H1 (cell line): ENCODE measurements at regions not wholly inside any gene's neighbourhood (a gene's known extent, or its start where the extent isn't known, plus 50 kb on each side); places are given as distances from the start of the nearest gene placed in this dataset.

Experiments
- CTCF ChIA-PET: fragments of 300-600 bp; sonication (Branson Sonifier 250); formaldehyde crosslinking; loops from one replicate; lab custom pipeline; 2021; ENCODE audit not compliant: partially characterized antibody; lab: Charles Lee
- POLR2A ChIA-PET: fragments of 300-600 bp; sonication (Branson Sonifier 250); formaldehyde crosslinking; loops from one replicate; lab custom pipeline; 2021; ENCODE audit warnings: inconsistent platforms; ENCODE audit not compliant: partially characterized antibody; lab: Charles Lee
- DNase-seq, 2 experiments: peaks; one replicate each; pipeline versions ENCODE4 v3.0.0 to v3.0.0-alpha.2; 2010 to 2022; ENCODE audit warnings: low spot score in 2 of 2, low read depth in 1 of 2, mixed read lengths in 1 of 2
- FAIRE-seq: peaks from 2 replicates; lab custom pipeline; 2011; peaks lifted over from hg19 to GRCh38; lab: Jason Lieb, UNC
- H2AFZ ChIP-seq: 2 replicates; pipeline ENCODE4 v1.8.1; 2012; ENCODE audit warnings: low read length, inconsistent platforms
- H2AK5ac ChIP-seq: 2 replicates; pipeline ENCODE4 v1.6.1; 2013; ENCODE audit warnings: low read depth, low read length
- H2BK120ac ChIP-seq: replicated peaks from 2 replicates; pipeline ENCODE3; 2013; ENCODE audit warnings: low read depth, low read length, inconsistent platforms
- H2BK12ac ChIP-seq: 2 replicates; pipeline ENCODE4 v1.6.1; 2013; ENCODE audit warnings: low read depth, low read length
- H2BK15ac ChIP-seq: 2 replicates; pipeline ENCODE4 v1.6.1; 2013; ENCODE audit warnings: low read length
- H2BK20ac ChIP-seq: 2 replicates; pipeline ENCODE4 v1.6.1; 2013; ENCODE audit warnings: low read length
- H2BK5ac ChIP-seq: 2 replicates; pipeline ENCODE4 v1.6.1; 2013; ENCODE audit warnings: low read depth, low read length
- H3K14ac ChIP-seq: 2 replicates; pipeline ENCODE4 v1.6.1; 2013; ENCODE audit warnings: inconsistent platforms; ENCODE audit not compliant: insufficient read length
- H3K18ac ChIP-seq: 2 replicates; pipeline ENCODE4 v1.6.1; 2013; ENCODE audit warnings: low read length; ENCODE audit errors: extremely low read depth
- H3K23ac ChIP-seq: 2 replicates; pipeline ENCODE4 v1.6.1; 2013; ENCODE audit warnings: inconsistent platforms; ENCODE audit not compliant: insufficient read length
- H3K23me2 ChIP-seq: 2 replicates; pipeline ENCODE4 v1.6.1; 2013; ENCODE audit warnings: low read depth, low read length
- H3K27ac ChIP-seq: 2 replicates; pipeline ENCODE4 v1.6.1; 2011; ENCODE audit warnings: low read depth, low read length, inconsistent platforms
- H3K27me3 ChIP-seq, 4 experiments: replicated peaks in 1 of 4; 1 replicate in 1 of 4; 2 replicates in 3 of 4; pipeline versions ENCODE4 v1.6.1 to v1.8.1; 2011 to 2013; ENCODE audit warnings: low read length in 3 of 4, mild to moderate bottlenecking in 3 of 4, inconsistent platforms in 2 of 4, mixed read lengths in 2 of 4, moderate library complexity in 1 of 4; ENCODE audit not compliant: control insufficient read depth in 3 of 4, insufficient read depth in 3 of 4; ENCODE audit errors: extremely low read depth in 1 of 4
- H3K36me3 ChIP-seq, 4 experiments: 2 replicates each; pipeline versions ENCODE4 v1.6.1 to v1.8.1; 2011 to 2013; ENCODE audit warnings: mild to moderate bottlenecking in 4 of 4, low read length in 3 of 4, moderate library complexity in 2 of 4, control low read depth in 1 of 4, inconsistent platforms in 1 of 4; ENCODE audit not compliant: insufficient read depth in 4 of 4, control insufficient read depth in 2 of 4
- H3K4ac ChIP-seq: replicated peaks from 2 replicates; pipeline ENCODE3; 2013; ENCODE audit warnings: low read length, low read depth, mixed read lengths, inconsistent platforms; ENCODE audit not compliant: insufficient read length
- H3K4me1 ChIP-seq, 4 experiments: replicated peaks in 1 of 4; 1 replicate in 1 of 4; 2 replicates in 3 of 4; pipeline versions ENCODE4 v1.6.1 to v1.8.1; 2011 to 2013; ENCODE audit warnings: low read length in 3 of 4, inconsistent platforms in 2 of 4, mixed read lengths in 1 of 4; ENCODE audit not compliant: insufficient read depth in 4 of 4, control insufficient read depth in 3 of 4
- H3K4me2 ChIP-seq, 2 experiments: 2 replicates each; pipeline versions ENCODE4 v1.6.1 to v1.8.1; 2011 to 2013; ENCODE audit warnings: low read depth in 2 of 2, low read length in 2 of 2, control low read depth in 1 of 2, inconsistent platforms in 1 of 2, mild to moderate bottlenecking in 1 of 2; ENCODE audit not compliant: insufficient read depth in 1 of 2
- H3K4me3 ChIP-seq, 4 experiments: fragments of 200-600, 300-600 bp in 1 of 4; sonication (generic), shearing (Covaris generic), sonication (Bioruptor Twin) in 1 of 4; 2 replicates each; pipeline versions ENCODE4 v1.5.1 to v1.8.1; 2011 to 2016; ENCODE audit warnings: low read length in 4 of 4, low read depth in 3 of 4, control low read depth in 2 of 4, inconsistent platforms in 2 of 4, mild to moderate bottlenecking in 2 of 4, mixed read lengths in 1 of 4, moderate library complexity in 1 of 4; ENCODE audit not compliant: insufficient read depth in 2 of 4; ENCODE audit errors: extremely low read depth in 1 of 4
- H3K56ac ChIP-seq: replicated peaks from 2 replicates; pipeline ENCODE3; 2013; ENCODE audit warnings: low read depth, mild to moderate bottlenecking, mixed read lengths, low read length, inconsistent platforms; ENCODE audit not compliant: insufficient read length
- H3K79me1 ChIP-seq: 2 replicates; pipeline ENCODE4 v1.6.1; 2013; ENCODE audit warnings: low read depth, low read length, control low read depth
- H3K79me2 ChIP-seq, 2 experiments: 2 replicates each; pipeline versions ENCODE4 v1.6.1 to v1.8.1; 2012 to 2013; ENCODE audit warnings: low read length in 2 of 2, mild to moderate bottlenecking in 2 of 2, inconsistent platforms in 1 of 2; ENCODE audit not compliant: insufficient read depth in 2 of 2, control insufficient read depth in 1 of 2
- H3K9ac ChIP-seq, 4 experiments: replicated peaks in 1 of 4; 1 replicate in 1 of 4; 2 replicates in 3 of 4; pipeline versions ENCODE4 v1.6.1 to v1.8.1; 2011 to 2013; ENCODE audit warnings: low read depth in 3 of 4, low read length in 3 of 4, control low read depth in 2 of 4, mild to moderate bottlenecking in 2 of 4, moderate library complexity in 2 of 4, inconsistent platforms in 1 of 4; ENCODE audit errors: extremely low read depth in 1 of 4
- H3K9me3 ChIP-seq, 2 experiments: 2 replicates each; pipeline versions ENCODE4 v1.6.1 to v1.8.1; 2012 to 2013; ENCODE audit warnings: mild to moderate bottlenecking in 2 of 2, moderate library complexity in 2 of 2, control low read depth in 1 of 2, inconsistent platforms in 1 of 2, low read depth in 1 of 2, low read length in 1 of 2, mixed read lengths in 1 of 2; ENCODE audit not compliant: insufficient read depth in 2 of 2
- H4K20me1 ChIP-seq, 2 experiments: replicated peaks in 1 of 2; 2 replicates each; pipeline versions ENCODE3 to v1.8.1; 2011 to 2013; ENCODE audit warnings: inconsistent platforms in 2 of 2, low read length in 2 of 2, mild to moderate bottlenecking in 1 of 2; ENCODE audit not compliant: insufficient read depth in 2 of 2, control insufficient read depth in 1 of 2
- H4K5ac ChIP-seq: 2 replicates; pipeline ENCODE4 v1.6.1; 2013; ENCODE audit warnings: low read length, low read depth, mixed read lengths, inconsistent platforms; ENCODE audit not compliant: insufficient read length
- H4K8ac ChIP-seq: 2 replicates; pipeline ENCODE4 v1.8.0; 2013; ENCODE audit warnings: mild to moderate bottlenecking, moderate library complexity, low read length, inconsistent platforms; ENCODE audit not compliant: insufficient read depth; ENCODE audit errors: extremely low read depth
- H4K91ac ChIP-seq: replicated peaks from 2 replicates; pipeline ENCODE3; 2013; ENCODE audit warnings: low read length, mixed read lengths, inconsistent platforms; ENCODE audit not compliant: insufficient read length
- BACH1 ChIP-seq: IDR thresholded peaks from 2 replicates; pipeline ENCODE4 v1.6.1; 2012; ENCODE audit warnings: low read length, improper control_type of control experiment
- BRCA1 ChIP-seq: IDR thresholded peaks from 2 replicates; pipeline ENCODE4 v1.6.1; 2012; ENCODE audit warnings: low read depth, low read length, improper control_type of control experiment
- CBX8 ChIP-seq: fragments of 300-800, 300-1000 bp; sonication (generic); IDR thresholded peaks from 2 replicates; pipeline ENCODE4 v1.7.1; 2016; ENCODE audit warnings: low read depth, low read length, borderline replicate concordance
- CEBPB ChIP-seq: IDR thresholded peaks from 2 replicates; pipeline ENCODE4 v1.6.1; 2012; ENCODE audit warnings: low read depth, low read length
- CREB1 ChIP-seq: IDR thresholded peaks from 2 replicates; pipeline ENCODE4 v1.6.1; 2012; ENCODE audit warnings: inconsistent platforms
- CTBP2 ChIP-seq: IDR thresholded peaks from 2 replicates; pipeline ENCODE4 v1.7.0; 2011; ENCODE audit warnings: borderline replicate concordance, mild to moderate bottlenecking, moderate library complexity, mixed read lengths, low read length; ENCODE audit not compliant: insufficient read depth, insufficient read length
- JUND ChIP-seq: IDR thresholded peaks from 2 replicates; pipeline ENCODE4 v1.6.1; 2011; ENCODE audit warnings: mild to moderate bottlenecking, improper control_type of control experiment, low read length
- KDM4A ChIP-seq: IDR thresholded peaks from one replicate; pipeline ENCODE4 v1.7.1; 2012; ENCODE audit warnings: low read depth, mild to moderate bottlenecking, moderate library complexity, low read length, inconsistent platforms; ENCODE audit not compliant: severe bottlenecking
- RNF2 ChIP-seq: fragments of 200-900, 300-1000 bp; sonication (generic); IDR thresholded peaks from 2 replicates; pipeline ENCODE4 v1.7.1; 2016; ENCODE audit warnings: borderline replicate concordance, low read depth, mild to moderate bottlenecking, antibody characterized with exemption, low read length; ENCODE audit not compliant: poor library complexity, severe bottlenecking; ENCODE audit errors: missing control alignments
- RXRA ChIP-seq: IDR thresholded peaks from 2 replicates; pipeline ENCODE4 v1.6.1; 2011; ENCODE audit warnings: low read depth, mild to moderate bottlenecking, low read length, moderate library complexity; ENCODE audit not compliant: insufficient read depth
- SIX5 ChIP-seq: IDR thresholded peaks from 2 replicates; pipeline ENCODE4 v1.6.1; 2011; ENCODE audit warnings: mild to moderate bottlenecking, low read depth, low read length
- SP1 ChIP-seq: IDR thresholded peaks from 2 replicates; pipeline ENCODE4 v1.6.1; 2011; ENCODE audit warnings: low read depth, low read length
- SP4 ChIP-seq: IDR thresholded peaks from 2 replicates; pipeline ENCODE4 v1.6.1; 2012; ENCODE audit warnings: low read length, inconsistent platforms
- SRF ChIP-seq: IDR thresholded peaks from 2 replicates; pipeline ENCODE4 v1.6.1; 2011; ENCODE audit warnings: mild to moderate bottlenecking, low read depth, low read length, moderate library complexity
- WGBS, 2 experiments: shearing (Covaris generic) in 1 of 2; methylation state at CpG; one replicate each; pipeline versions ENCODE4 v1.1.6 to v1.1.7; 2013 to 2015; ENCODE audit warnings: low lambda C conversion rate in 2 of 2, mixed read lengths in 2 of 2, inconsistent platforms in 1 of 2, low coverage in 1 of 2, missing lambda C conversion rate in 1 of 2; ENCODE audit not compliant: insufficient replicate concordance in 2 of 2, insufficient coverage in 1 of 2, insufficient read length in 1 of 2; ENCODE audit errors: extremely low coverage in 1 of 2, missing lambda C conversion rate in 1 of 2; 5-methylcytosine and 5-hydroxymethylcytosine counted together

- Histone ChIP-seq H3K27me3 (peaks cover 0 to 2% (median 0%) of the 10 kb centered on the region in 4 experiments; a peak in 1 of 7 replicates), H2BK5ac (no peak overlapping the region), H3K27ac (no peak overlapping the region), H3K18ac (no peak overlapping the region), H3K56ac (no peak overlapping the region), H3K4me1 (no peaks in the 10 kb centered on the region), H3K36me3 (no peaks in the 10 kb centered on the region), H3K23ac (no peak overlapping the region), H3K4me2 (no peak overlapping the region), H4K20me1 (no peaks in the 10 kb centered on the region), H4K5ac (no peak overlapping the region)
- CTCF ChIA-PET, result no interaction called here
- TF ChIP-seq SIX5, result no peak
- TF ChIP-seq RXRA, result no peak
- no peak for TF ChIP-seq CTBP2
- no peak for TF ChIP-seq JUND
- no peak for TF ChIP-seq SP1
- TF ChIP-seq BACH1, result no peak
- TF ChIP-seq CBX8, result no peak
- TF ChIP-seq BRCA1, result no peak
- no peak for TF ChIP-seq SP4
- TF ChIP-seq KDM4A, result no peak
- TF ChIP-seq RNF2, result no peak
- no peak for TF ChIP-seq SRF
- TF ChIP-seq CREB1, result no peak
- TF ChIP-seq CEBPB, result no peak
- TF ChIP-seq, all 59 proteins: peak for 0
- Histone ChIP-seq H3K14ac (no peak overlapping the region), H3K23me2 (no peaks in the 10 kb centered on the region), H3K79me1 (no peaks in the 10 kb centered on the region), H3K9me3 (no peaks in the 10 kb centered on the region), H4K8ac (no peak overlapping the region), H2BK12ac (no peak overlapping the region), H2AFZ (no peak overlapping the region), H2AK5ac (no peak overlapping the region), H3K79me2 (no peaks in the 10 kb centered on the region), H2BK15ac (no peak overlapping the region), H3K4me3 (no peak overlapping the region), H3K4ac (no peak overlapping the region), H2BK20ac (no peak overlapping the region), H2BK120ac (no peak overlapping the region), H3K9ac (no peak overlapping the region), H4K91ac (no peak overlapping the region)
- FAIRE-seq, result no peak
- no peak for DNase-seq
- 96% methylated on average over 2 of the region's 2 CpGs; no CpG with 5 or more reads in 1 of the 2 experiments for WGBS, 2 experiments
- POLR2A ChIA-PET, result no interaction called here
These were observed 375.9 kb downstream of the NXPH1 start for GRCh38 chr7:8809320-8809719.
